ENCODE measurements at regions not wholly inside any gene's neighbourhood (a gene's known extent, or its start where the extent isn't known, plus 50 kb on each side); places are given as distances from the start of the nearest gene placed in this dataset.
"Not testable (repeated sequence)": the region's sequence is repeated elsewhere in the genome, so short reads cannot be mapped to it uniquely, and the experiment has no call there.

GRCh38 chr4:129707949-129708348 is 612.0 kb downstream of the C4orf33 start:
- no peak for DNase-seq

- DNase-seq, result no peak
Measured at GRCh38 chr4:129708784-129709183, 612.8 kb downstream of the C4orf33 start.

GRCh38 chr4:129738175-129738574 is 642.2 kb downstream of the C4orf33 start:
- DNase-seq, result no peak

GRCh38 chr4:129747756-129748155 is 651.8 kb downstream of the C4orf33 start:
- DNase-seq, result peak; percentile 8

GRCh38 chr4:129748991-129749390 is 653.0 kb downstream of the C4orf33 start:
- DNase-seq, result no peak

- DNase-seq, result no peak
Measured at GRCh38 chr4:129751646-129752045, 655.7 kb downstream of the C4orf33 start.

- no peak for DNase-seq
Measured at GRCh38 chr4:129783596-129783995, 687.6 kb downstream of the C4orf33 start.

GRCh38 chr4:129788486-129788885 is 692.5 kb downstream of the C4orf33 start:
- DNase-seq, result no peak

GRCh38 chr4:129804461-129804981 is 708.6 kb downstream of the C4orf33 start:
- DNase-seq, result no peak

- DNase-seq, result no peak
Measured at GRCh38 chr4:129806986-129807385, 711.0 kb downstream of the C4orf33 start.

GRCh38 chr4:129808242-129808641 is 712.3 kb downstream of the C4orf33 start:
- DNase-seq, result peak; percentile 6

GRCh38 chr4:129821073-129821472 is 725.1 kb downstream of the C4orf33 start:
- no peak for DNase-seq

- DNase-seq, result no peak
Measured at GRCh38 chr4:129821963-129822362, 726.0 kb downstream of the C4orf33 start.

- no peak for DNase-seq
Measured at GRCh38 chr4:129822701-129823100, 726.7 kb downstream of the C4orf33 start.

GRCh38 chr4:129823105-129823504 is 727.2 kb downstream of the C4orf33 start:
- no peak for DNase-seq

GRCh38 chr4:129829373-129829772 is 733.4 kb downstream of the C4orf33 start:
- DNase-seq, result no peak

GRCh38 chr4:129839687-129840086 is 743.7 kb downstream of the C4orf33 start:
- no peak for DNase-seq

GRCh38 chr4:129842096-129842495 is 746.1 kb downstream of the C4orf33 start:
- no peak for DNase-seq

- DNase-seq, result no peak
Measured at GRCh38 chr4:129852434-129852833, 756.5 kb downstream of the C4orf33 start.

- not testable (repeated sequence) for DNase-seq
Measured at GRCh38 chr4:129853685-129854467, 757.9 kb downstream of the C4orf33 start.

- no peak for DNase-seq
Measured at GRCh38 chr4:129862461-129862860, 766.5 kb downstream of the C4orf33 start.

GRCh38 chr4:129863206-129863605 is 767.3 kb downstream of the C4orf33 start:
- DNase-seq, result no peak

- DNase-seq, result no peak
Measured at GRCh38 chr4:129883996-129884395, 788.0 kb downstream of the C4orf33 start.

GRCh38 chr4:129897111-129897510 is 801.2 kb downstream of the C4orf33 start:
- DNase-seq, result no peak
